ENCODE measurements at regions not wholly inside any gene's neighbourhood (a gene's known extent, or its start where the extent isn't known, plus 50 kb on each side); places are given as distances from the start of the nearest gene placed in this dataset.

DNA sequence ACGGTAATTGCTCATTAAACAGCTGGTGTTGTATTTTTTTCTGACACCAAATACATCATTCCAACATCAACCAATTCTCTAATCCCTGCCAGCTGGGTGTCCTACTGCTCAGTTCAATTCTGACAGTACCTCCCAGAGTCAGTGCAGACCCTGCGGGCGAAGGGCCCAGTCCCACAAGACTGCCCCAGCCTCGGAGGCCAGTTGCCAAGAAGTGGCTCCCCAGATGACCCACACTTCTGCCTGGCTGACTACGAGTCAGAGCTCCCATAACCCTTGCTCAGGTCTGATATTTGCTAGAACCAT, 147.2 kb downstream of the CTTN start:
- TF ChIP-seq, protein P1, sequence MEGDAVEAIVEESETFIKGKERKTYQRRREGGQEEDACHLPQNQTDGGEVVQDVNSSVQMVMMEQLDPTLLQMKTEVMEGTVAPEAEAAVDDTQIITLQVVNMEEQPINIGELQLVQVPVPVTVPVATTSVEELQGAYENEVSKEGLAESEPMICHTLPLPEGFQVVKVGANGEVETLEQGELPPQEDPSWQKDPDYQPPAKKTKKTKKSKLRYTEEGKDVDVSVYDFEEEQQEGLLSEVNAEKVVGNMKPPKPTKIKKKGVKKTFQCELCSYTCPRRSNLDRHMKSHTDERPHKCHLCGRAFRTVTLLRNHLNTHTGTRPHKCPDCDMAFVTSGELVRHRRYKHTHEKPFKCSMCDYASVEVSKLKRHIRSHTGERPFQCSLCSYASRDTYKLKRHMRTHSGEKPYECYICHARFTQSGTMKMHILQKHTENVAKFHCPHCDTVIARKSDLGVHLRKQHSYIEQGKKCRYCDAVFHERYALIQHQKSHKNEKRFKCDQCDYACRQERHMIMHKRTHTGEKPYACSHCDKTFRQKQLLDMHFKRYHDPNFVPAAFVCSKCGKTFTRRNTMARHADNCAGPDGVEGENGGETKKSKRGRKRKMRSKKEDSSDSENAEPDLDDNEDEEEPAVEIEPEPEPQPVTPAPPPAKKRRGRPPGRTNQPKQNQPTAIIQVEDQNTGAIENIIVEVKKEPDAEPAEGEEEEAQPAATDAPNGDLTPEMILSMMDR (IDR thresholded peaks at IDR 0.05; ENCODE audit: insufficient read depth, low read length, poor library complexity, severe bottlenecking): no peak
- no peak for TF ChIP-seq EZH2phosphoT487 (conservative IDR thresholded peaks at IDR 0.05; ENCODE audit: low read length)
